Mesendoderm (in vitro differentiated cells): ENCODE measurements at regions not wholly inside any gene's neighbourhood (a gene's known extent, or its start where the extent isn't known, plus 50 kb on each side); places are given as distances from the start of the nearest gene placed in this dataset.
"Not testable (repeated sequence)": the region's sequence is repeated elsewhere in the genome, so short reads cannot be mapped to it uniquely, and the experiment has no call there.

ENCODE experiments used
- DNase-seq: peaks from one replicate; pipeline ENCODE4 v3.0.0; 2013
- H2AK5ac ChIP-seq: 2 replicates; pipeline ENCODE4 v1.6.1; 2013; ENCODE audit warnings: low read length, inconsistent platforms
- H2BK120ac ChIP-seq: 2 replicates; pipeline ENCODE4 v1.6.1; 2013; ENCODE audit warnings: low read depth, mild to moderate bottlenecking, low read length, moderate library complexity, mixed read lengths
- H2BK15ac ChIP-seq: replicated peaks from 2 replicates; pipeline ENCODE4 v1.6.1; 2013; ENCODE audit warnings: low read depth, mild to moderate bottlenecking, moderate library complexity
- H2BK5ac ChIP-seq: 2 replicates; pipeline ENCODE4 v1.6.1; 2013; ENCODE audit warnings: low read length, inconsistent platforms
- H3K18ac ChIP-seq: 2 replicates; pipeline ENCODE4 v1.6.1; 2013; ENCODE audit warnings: mild to moderate bottlenecking, low read length, mixed read lengths
- H3K23ac ChIP-seq: one replicate; pipeline ENCODE4 v1.6.1; 2013; ENCODE audit warnings: low read length
- H3K27ac ChIP-seq: 2 replicates; pipeline ENCODE4 v1.5.1; 2013; ENCODE audit warnings: low read depth, mild to moderate bottlenecking, inconsistent platforms, low read length, moderate library complexity
- H3K27me3 ChIP-seq: 2 replicates; pipeline ENCODE4 v1.6.1; 2013; ENCODE audit warnings: low read length, control low read depth, mild to moderate bottlenecking, inconsistent platforms; ENCODE audit not compliant: insufficient read depth, poor library complexity
- H3K36me3 ChIP-seq: 2 replicates; pipeline ENCODE4 v1.6.1; 2013; ENCODE audit warnings: low read length, inconsistent platforms; ENCODE audit not compliant: control insufficient read depth, insufficient read depth
- H3K4ac ChIP-seq: one replicate; pipeline ENCODE4 v1.6.1; 2013; ENCODE audit warnings: low read depth, mild to moderate bottlenecking, low read length, moderate library complexity
- H3K4me1 ChIP-seq: 2 replicates; pipeline ENCODE4 v1.6.1; 2013; ENCODE audit warnings: low read depth, low read length, inconsistent platforms; ENCODE audit not compliant: control insufficient read depth
- H3K4me2 ChIP-seq: 2 replicates; pipeline ENCODE4 v1.6.1; 2013; ENCODE audit warnings: low read length
- H3K4me3 ChIP-seq: 2 replicates; pipeline ENCODE4 v1.5.1; 2013; ENCODE audit warnings: mild to moderate bottlenecking, low read length
- H3K56ac ChIP-seq: one replicate; pipeline ENCODE4 v1.6.1; 2013; ENCODE audit warnings: low read length
- H3K79me1 ChIP-seq: 2 replicates; pipeline ENCODE4 v1.6.1; 2013; ENCODE audit warnings: low read length, inconsistent platforms
- H3K79me2 ChIP-seq: 2 replicates; pipeline ENCODE4 v1.6.1; 2013; ENCODE audit warnings: mild to moderate bottlenecking, low read length; ENCODE audit not compliant: control insufficient read depth, insufficient read depth
- H3K9ac ChIP-seq: 2 replicates; pipeline ENCODE4 v1.6.1; 2013; ENCODE audit warnings: low read length, inconsistent platforms
- H4K5ac ChIP-seq: one replicate; pipeline ENCODE4 v1.6.1; 2013; ENCODE audit warnings: low read length
- H4K8ac ChIP-seq: one replicate; pipeline ENCODE4 v1.6.1; 2013; ENCODE audit warnings: low read depth, mild to moderate bottlenecking, control low read depth, low read length, moderate library complexity
- whole genome bisulfite sequencing: extraction: QIAGEN DNeasy Blood & Tissue Kit; methylation state at CpG from one replicate; pipeline ENCODE4 v1.1.7; 2013; ENCODE audit warnings: low lambda C conversion rate, missing lambda C conversion rate; ENCODE audit not compliant: insufficient coverage; ENCODE audit errors: extremely low coverage; 5-methylcytosine and 5-hydroxymethylcytosine counted together

GRCh38 chr1:229742614-229743013, 116.6 kb downstream of the URB2 start:
- H3K4ac ChIP-seq: not testable (repeated sequence)
- WGBS: no CpG with 5 or more reads among the region's 1 CpG

GRCh38 chr1:229749992-229750391, 123.9 kb downstream of the URB2 start:
- H4K5ac ChIP-seq: no peak overlapping the region
- no peak overlapping the region for H2BK120ac ChIP-seq
- no peak overlapping the region for H4K8ac ChIP-seq
- no peak overlapping the region for H2BK15ac ChIP-seq
- no peak overlapping the region for H3K23ac ChIP-seq
- no peak overlapping the region for H3K4ac ChIP-seq
- no peak overlapping the region for H3K9ac ChIP-seq
- H3K79me2 ChIP-seq: no peaks in the 10 kb centered on the region
- H3K36me3 ChIP-seq: no peaks in the 10 kb centered on the region
- no CpG with 5 or more reads among the region's 4 CpGs for WGBS
- H3K56ac ChIP-seq: no peak overlapping the region
- no peak overlapping the region for H2BK5ac ChIP-seq
- no peak overlapping the region for H2AK5ac ChIP-seq
- H3K4me2 ChIP-seq: no peak overlapping the region
- H3K27ac ChIP-seq: no peak overlapping the region
- no peak overlapping the region for H3K4me3 ChIP-seq
- DNase-seq: no peak
- H3K27me3 ChIP-seq: no peaks in the 10 kb centered on the region
- H3K79me1 ChIP-seq: no peaks in the 10 kb centered on the region
- no peaks in the 10 kb centered on the region for H3K4me1 ChIP-seq
- no peak overlapping the region for H3K18ac ChIP-seq

More at GRCh38 chr1:229742614-229743013, 116.6 kb downstream of the URB2 start:
- not testable (repeated sequence) for H3K18ac ChIP-seq, H2BK15ac ChIP-seq, H3K79me2 ChIP-seq, H3K23ac ChIP-seq, H3K4me1 ChIP-seq, DNase-seq, H2BK120ac ChIP-seq, H3K27me3 ChIP-seq, H3K56ac ChIP-seq, H3K4me2 ChIP-seq, H2BK5ac ChIP-seq, H4K8ac ChIP-seq, H3K36me3 ChIP-seq, H3K27ac ChIP-seq, H4K5ac ChIP-seq, H3K79me1 ChIP-seq, H3K9ac ChIP-seq, H3K4me3 ChIP-seq, H2AK5ac ChIP-seq

GRCh38 chr1:229751610-229752009, 125.6 kb downstream of the URB2 start:
- no peak overlapping the region for H2BK15ac ChIP-seq
- H3K27me3 ChIP-seq: no peaks in the 10 kb centered on the region
- no peak overlapping the region for H3K4ac ChIP-seq
- no peaks in the 10 kb centered on the region for H3K79me2 ChIP-seq
- H3K56ac ChIP-seq: no peak overlapping the region
- no peak overlapping the region for H4K8ac ChIP-seq
- H2BK5ac ChIP-seq: no peak overlapping the region
- no peak overlapping the region for H3K9ac ChIP-seq
- H3K36me3 ChIP-seq: no peaks in the 10 kb centered on the region
- H3K23ac ChIP-seq: no peak overlapping the region
- H3K18ac ChIP-seq: no peak overlapping the region
- H3K4me3 ChIP-seq: no peak overlapping the region
- DNase-seq: peak; percentile 16
- H2BK120ac ChIP-seq: no peak overlapping the region
- H4K5ac ChIP-seq: no peak overlapping the region
- no peak overlapping the region for H2AK5ac ChIP-seq
- no peaks in the 10 kb centered on the region for H3K4me1 ChIP-seq
- H3K79me1 ChIP-seq: no peaks in the 10 kb centered on the region
- H3K27ac ChIP-seq: no peak overlapping the region
- H3K4me2 ChIP-seq: no peak overlapping the region

GRCh38 chr1:229752679-229753078, 126.6 kb downstream of the URB2 start:
- Histone ChIP-seq H3K4me2 (no peak overlapping the region), H3K36me3 (no peaks in the 10 kb centered on the region), H2BK5ac (no peak overlapping the region), H3K27me3 (no peaks in the 10 kb centered on the region), H2BK15ac (no peak overlapping the region), H4K5ac (no peak overlapping the region), H3K79me1 (no peaks in the 10 kb centered on the region), H3K56ac (no peak overlapping the region), H3K4ac (no peak overlapping the region), H3K4me3 (no peak overlapping the region), H3K9ac (no peak overlapping the region), H3K79me2 (no peaks in the 10 kb centered on the region), H3K23ac (no peak overlapping the region), H3K27ac (no peak overlapping the region), H2AK5ac (no peak overlapping the region), H2BK120ac (no peak overlapping the region), H3K18ac (no peak overlapping the region), H4K8ac (no peak overlapping the region), H3K4me1 (no peaks in the 10 kb centered on the region)
- no peak for DNase-seq
- no CpG with 5 or more reads among the region's 5 CpGs for WGBS

GRCh38 chr1:229753764-229754551, 127.9 kb downstream of the URB2 start:
- no peak overlapping the region for H4K5ac ChIP-seq
- H4K8ac ChIP-seq: no peak overlapping the region
- H3K36me3 ChIP-seq: no peaks in the 10 kb centered on the region
- H3K4me2 ChIP-seq: no peak overlapping the region
- no peak overlapping the region for H3K18ac ChIP-seq
- no peak overlapping the region for H3K4ac ChIP-seq
- no peaks in the 10 kb centered on the region for H3K27me3 ChIP-seq
- no peaks in the 10 kb centered on the region for H3K4me1 ChIP-seq
- H3K23ac ChIP-seq: no peak overlapping the region
- H3K79me2 ChIP-seq: no peaks in the 10 kb centered on the region
- H2BK120ac ChIP-seq: no peak overlapping the region
- H2BK15ac ChIP-seq: no peak overlapping the region
- no peak overlapping the region for H3K9ac ChIP-seq
- WGBS: no CpG with 5 or more reads among the region's 7 CpGs
- no peak overlapping the region for H3K4me3 ChIP-seq
- H2BK5ac ChIP-seq: no peak overlapping the region
- no peak for DNase-seq
- no peak overlapping the region for H3K27ac ChIP-seq
- no peaks in the 10 kb centered on the region for H3K79me1 ChIP-seq
- no peak overlapping the region for H3K56ac ChIP-seq
- no peak overlapping the region for H2AK5ac ChIP-seq

GRCh38 chr1:229756666-229757065, 130.6 kb downstream of the URB2 start:
- H3K27ac ChIP-seq: no peak overlapping the region
- no peak overlapping the region for H4K5ac ChIP-seq
- no peak overlapping the region for H2AK5ac ChIP-seq
- H3K36me3 ChIP-seq: no peaks in the 10 kb centered on the region
- H3K9ac ChIP-seq: no peak overlapping the region
- no peaks in the 10 kb centered on the region for H3K79me2 ChIP-seq
- H3K4me2 ChIP-seq: no peak overlapping the region
- DNase-seq: peak; percentile 10
- no peak overlapping the region for H3K4me3 ChIP-seq
- no peak overlapping the region for H2BK5ac ChIP-seq
- WGBS: no CpG with 5 or more reads among the region's 4 CpGs
- no peaks in the 10 kb centered on the region for H3K4me1 ChIP-seq
- H2BK15ac ChIP-seq: no peak overlapping the region
- H3K27me3 ChIP-seq: no peaks in the 10 kb centered on the region
- H2BK120ac ChIP-seq: no peak overlapping the region
- no peak overlapping the region for H3K56ac ChIP-seq
- no peak overlapping the region for H3K23ac ChIP-seq
- no peak overlapping the region for H4K8ac ChIP-seq
- no peak overlapping the region for H3K4ac ChIP-seq
- H3K79me1 ChIP-seq: no peaks in the 10 kb centered on the region
- H3K18ac ChIP-seq: no peak overlapping the region
